ENCODE measurements at regions not wholly inside any gene's neighbourhood (a gene's known extent, or its start where the extent isn't known, plus 50 kb on each side); places are given as distances from the start of the nearest gene placed in this dataset.

- Histone ChIP-seq H4K20me1 (replicated peaks; ENCODE audit: control insufficient read depth, insufficient read depth, low read length) (no peaks in the 10 kb centered on the region), H3K9me1 (ENCODE audit: control insufficient read depth, insufficient read depth, low read length) (no peaks in the 10 kb centered on the region), H3K4me2 (ENCODE audit: insufficient read depth, low read length) (no peak overlapping the region), H3K9me3 (replicated peaks; ENCODE audit: control insufficient read depth, insufficient read depth, low read depth, low read length) (no peaks in the 10 kb centered on the region), H3K79me2 (ENCODE audit: control insufficient read depth, insufficient read depth, low read length) (no peaks in the 10 kb centered on the region), H2AFZ (ENCODE audit: low read depth, low read length) (no peak overlapping the region), H3K4me3 (no peak overlapping the region), H3K27ac (ENCODE audit: extremely low read depth, low read depth, low read length) (no peak overlapping the region), H3K36me3 (ENCODE audit: control insufficient read depth, insufficient read depth, low read length) (no peaks in the 10 kb centered on the region), H3K27me3 (ENCODE audit: control insufficient read depth in 2 of 2, insufficient read depth in 2 of 2, low read length in 2 of 2) (peaks cover 0 to 7% of the 10 kb centered on the region in 2 experiments; a peak in 1 of 5 replicates), H3K9ac (ENCODE audit: insufficient read depth in 1 of 2, low read depth in 2 of 2, low read length in 2 of 2) (no peak overlapping the region), H3K4me1 (replicated peaks in 1 of 2; ENCODE audit: control insufficient read depth in 2 of 2, insufficient read depth in 2 of 2, low read length in 2 of 2) (no peaks in the 10 kb centered on the region; a peak in 1 of 5 replicates)
- no peak for DNase-seq (ENCODE audit: extremely low read depth in 1 of 4, low spot score in 3 of 4)
- FAIRE-seq: no peak
- intact Hi-C loops (cut with micrococcal nuclease) (no loop called here), in situ Hi-C loops (cut with MboI) (no loop called here)
- 23% methylated on average over 11 of the region's 13 CpGs for WGBS (ENCODE audit: insufficient coverage, low coverage, missing lambda C conversion rate)
- CTCF ChIA-PET (ENCODE audit: low intra/inter-chr PET ratio): no interaction called here
- POLR2A ChIA-PET: interaction anchor here (0.6 to 0.7 kb wide), 2 partner anchors 176 to 252 kb away, joined by 3 read pairs; no protein-coding TSS in a partner anchor
- no peak for ATAC-seq
- BruUV-seq (replicated peaks): no TSS peak
- TF ChIP-seq PTRF (tag; IDR thresholded peaks at IDR 0.05): no peak
- TF ChIP-seq JUND (IDR thresholded peaks at IDR 0.05; ENCODE audit: borderline replicate concordance, low read depth, low read length): no peak
- TF ChIP-seq JUND (tag; IDR thresholded peaks at IDR 0.05; ENCODE audit: borderline replicate concordance, low read depth, low read length): no peak
- no peak for TF ChIP-seq ZNF184 (CRISPR knock-in tag; IDR thresholded peaks at IDR 0.05)
- TF ChIP-seq RBM22 (IDR thresholded peaks at IDR 0.05; ENCODE audit: low read depth, low read length, poor library complexity, severe bottlenecking): no peak
- no peak for TF ChIP-seq PHF20 (IDR thresholded peaks at IDR 0.05; ENCODE audit: partially characterized antibody)
- TF ChIP-seq MTA1 (IDR thresholded peaks at IDR 0.05; ENCODE audit: borderline replicate concordance): no peak
- TF ChIP-seq ZNF589 (CRISPR knock-in tag; IDR thresholded peaks at IDR 0.05; ENCODE audit: low read depth): no peak
- TF ChIP-seq ZNF274 (IDR thresholded peaks at IDR 0.05; ENCODE audit: borderline replicate concordance, low read depth, low read length): no peak
- no peak for TF ChIP-seq ZNF699 (CRISPR knock-in tag; IDR thresholded peaks at IDR 0.05; ENCODE audit: insufficient replicate concordance)
- no peak for TF ChIP-seq CREB3 (tag; conservative IDR thresholded peaks at IDR 0.05; ENCODE audit: low read depth)
- no peak for TF ChIP-seq FIP1L1 (IDR thresholded peaks at IDR 0.05; ENCODE audit: low read depth, low read length, poor library complexity, severe bottlenecking)
- no peak for TF ChIP-seq ZNF561 (CRISPR knock-in tag; conservative IDR thresholded peaks at IDR 0.05)
- no peak for TF ChIP-seq ETV6 (IDR thresholded peaks at IDR 0.05; ENCODE audit: borderline replicate concordance in 1 of 2, low read depth in 2 of 2, low read length in 1 of 2)
- TF ChIP-seq ETV6 (CRISPR knock-in tag; IDR thresholded peaks at IDR 0.05; ENCODE audit: borderline replicate concordance): no peak
- TF ChIP-seq ZFP36 (IDR thresholded peaks at IDR 0.05; ENCODE audit: low read depth, low read length, partially characterized antibody): no peak
- no peak for TF ChIP-seq POU5F1 (IDR thresholded peaks at IDR 0.05; ENCODE audit: borderline replicate concordance, low read depth, low read length, partially characterized antibody)
- TF ChIP-seq DLX4 (CRISPR knock-in tag; IDR thresholded peaks at IDR 0.05): no peak
- no peak for TF ChIP-seq NR0B1 (IDR thresholded peaks at IDR 0.05; ENCODE audit: partially characterized antibody)
Measured at GRCh38 chr2:236853585-236854051, 232.1 kb upstream of the COPS8 start.

All from K562 (cell line).